Fibroblast of skin of right quadriceps (primary cell): ENCODE measurements at regions not wholly inside any gene's neighbourhood (a gene's known extent, or its start where the extent isn't known, plus 50 kb on each side); places are given as distances from the start of the nearest gene placed in this dataset.
A peak's percentile ranks its signal among the peaks of the same experiment; 100 is the strongest.
"Not testable (repeated sequence)": the region's sequence is repeated elsewhere in the genome, so short reads cannot be mapped to it uniquely, and the experiment has no call there.

Experiments
- DNase-seq: peaks from one replicate; pipeline ENCODE4 v3.0.0-alpha.2; 2013

DNA sequence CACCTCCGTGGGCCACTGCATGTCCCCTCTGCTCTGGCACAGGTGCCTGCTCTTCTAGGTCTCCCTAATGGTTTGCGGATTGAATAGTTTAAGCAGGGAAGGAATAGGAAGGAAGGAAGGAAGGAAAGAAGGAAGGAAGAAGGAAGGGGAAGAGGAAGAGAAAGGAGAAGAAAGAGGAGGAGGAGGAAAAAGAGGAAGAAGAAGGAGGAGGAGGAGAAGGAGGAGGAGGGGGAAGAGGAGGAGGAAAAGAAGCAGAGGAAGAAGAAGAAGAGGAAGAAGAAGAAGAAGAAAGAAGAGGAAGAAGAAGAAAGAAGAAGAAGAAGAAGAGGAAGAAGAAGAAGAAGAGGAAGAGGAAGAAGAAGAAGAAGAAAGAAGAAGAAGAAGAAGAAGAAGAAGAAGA, 376.8 kb upstream of the PODXL start:
- DNase-seq, result not testable (repeated sequence)

DNA sequence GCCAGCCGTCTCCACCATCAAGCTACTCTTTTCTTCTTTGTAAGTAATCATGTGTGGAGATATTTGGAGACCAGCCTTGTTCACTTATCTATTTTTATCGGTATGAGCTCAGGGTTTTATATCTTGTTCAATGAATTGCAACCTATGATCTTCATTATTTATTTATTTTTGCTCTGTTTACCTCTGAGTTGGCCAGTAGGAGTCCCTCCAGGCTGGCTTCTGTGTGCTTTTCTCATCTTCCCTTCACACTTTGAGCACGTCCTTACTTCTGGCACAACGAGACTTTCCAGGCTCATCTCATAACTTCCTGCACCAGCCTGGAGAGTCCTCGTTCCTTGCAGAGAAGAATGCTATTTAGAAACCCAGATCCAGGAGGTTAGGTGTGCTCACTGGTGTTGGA, 375.8 kb upstream of the PODXL start:
- no peak for DNase-seq

DNA sequence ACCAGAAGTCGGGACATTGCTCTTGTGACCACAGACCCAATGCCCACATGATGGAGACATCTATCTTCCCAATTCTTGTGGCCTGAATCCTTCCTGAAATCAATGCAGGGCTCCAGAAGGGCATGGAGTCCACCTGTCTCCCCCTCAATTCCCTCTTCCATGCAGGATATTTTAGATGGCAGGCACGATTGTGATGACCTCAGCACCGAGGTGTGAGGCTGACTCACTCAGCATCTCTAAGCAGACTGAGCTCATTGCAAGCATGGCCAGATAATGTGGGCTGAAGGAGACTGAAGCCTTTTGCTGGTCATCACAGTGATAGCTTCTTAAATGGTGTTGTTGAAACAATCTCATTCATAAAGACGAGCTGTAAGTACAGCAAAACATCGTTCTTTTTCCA, 374.9 kb upstream of the PODXL start:
- peak; percentile 7 for DNase-seq

DNA sequence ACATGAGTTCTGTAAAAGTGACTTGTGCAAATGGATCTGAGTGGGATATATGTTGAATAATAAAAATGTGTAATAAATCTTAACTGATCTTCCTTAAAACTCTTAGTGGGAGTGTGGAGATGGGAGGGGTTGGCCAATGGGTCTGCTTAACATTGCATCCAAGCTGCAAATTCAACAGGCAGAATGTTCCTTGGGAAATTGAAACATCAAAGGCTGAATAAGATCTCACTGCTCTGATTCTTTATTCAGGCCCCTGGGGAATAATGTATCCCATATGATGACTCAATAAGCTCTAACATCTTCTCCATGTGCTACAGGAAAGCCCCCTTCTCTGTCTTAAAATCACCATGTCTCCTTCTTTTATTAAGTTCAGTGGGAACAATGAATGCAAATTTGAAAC, 373.2 kb upstream of the PODXL start:
- DNase-seq, result no peak

DNA sequence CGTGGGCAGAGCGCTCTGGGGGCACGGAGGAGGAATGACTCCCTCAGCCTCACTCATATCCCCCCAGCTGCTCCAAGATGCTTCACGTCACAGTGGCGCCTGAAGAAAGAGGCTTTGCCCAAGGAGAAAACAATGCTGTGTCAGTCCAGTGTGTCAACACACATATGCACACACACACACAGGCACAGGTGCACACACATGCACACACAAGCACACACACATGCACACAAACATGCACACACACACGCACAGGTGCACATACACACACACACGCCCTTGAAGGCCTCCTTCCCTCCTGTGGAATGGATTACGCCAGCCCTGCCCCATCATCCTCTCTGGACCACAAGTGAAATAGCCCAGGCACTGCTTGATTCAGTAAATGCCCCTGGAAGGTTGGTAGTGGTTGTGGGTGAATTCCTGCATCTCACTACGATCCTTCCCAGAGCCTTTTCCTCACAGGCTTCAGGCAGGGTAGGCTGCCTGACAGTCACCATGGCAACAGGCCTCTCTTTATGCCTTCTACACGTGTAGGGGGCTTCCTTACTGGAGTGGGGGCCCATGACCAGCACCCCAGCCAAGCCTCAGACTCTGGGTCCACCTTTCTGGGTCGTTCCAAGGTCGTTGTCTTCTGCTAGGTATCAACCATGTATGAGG, 371.5 kb upstream of the PODXL start:
- no peak for DNase-seq

DNA sequence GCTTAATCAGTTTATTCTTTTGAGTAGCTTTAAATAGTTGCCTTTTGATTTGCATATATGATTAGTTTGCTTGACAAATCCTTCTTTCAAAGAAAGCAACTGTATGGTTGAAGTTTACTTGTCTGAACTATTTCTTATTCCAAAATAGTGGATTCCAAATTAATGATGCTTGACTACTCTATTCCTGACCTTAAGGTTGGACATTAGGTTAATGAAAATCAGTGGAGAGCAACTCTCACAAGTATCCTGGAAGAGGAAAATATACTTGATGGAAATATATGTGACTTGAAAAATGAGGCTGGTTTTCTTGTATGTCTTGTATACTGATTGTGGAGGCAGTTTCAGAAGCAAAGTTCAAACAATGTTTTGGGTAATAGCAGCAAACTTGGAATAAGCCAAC, 369.2 kb upstream of the PODXL start:
- no peak for DNase-seq

DNA sequence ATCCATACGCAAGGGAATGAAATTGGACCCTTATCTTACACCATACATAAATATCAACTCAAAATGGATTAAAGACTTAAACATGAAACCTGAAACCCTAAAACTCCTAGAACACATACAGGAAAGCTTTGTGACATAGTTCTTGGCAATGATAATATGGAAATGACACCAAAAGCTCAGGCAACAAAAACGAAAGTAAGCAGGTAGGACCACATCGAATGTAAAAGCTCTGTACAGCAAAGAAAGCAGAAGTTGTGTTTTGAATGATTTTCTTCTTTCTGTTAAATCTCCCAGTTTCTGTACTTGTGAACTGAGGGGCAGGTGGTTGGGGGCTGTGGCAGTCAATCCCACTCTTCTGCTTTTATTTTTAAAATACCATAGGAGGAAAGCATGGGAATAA, 368.4 kb upstream of the PODXL start:
- no peak for DNase-seq

DNA sequence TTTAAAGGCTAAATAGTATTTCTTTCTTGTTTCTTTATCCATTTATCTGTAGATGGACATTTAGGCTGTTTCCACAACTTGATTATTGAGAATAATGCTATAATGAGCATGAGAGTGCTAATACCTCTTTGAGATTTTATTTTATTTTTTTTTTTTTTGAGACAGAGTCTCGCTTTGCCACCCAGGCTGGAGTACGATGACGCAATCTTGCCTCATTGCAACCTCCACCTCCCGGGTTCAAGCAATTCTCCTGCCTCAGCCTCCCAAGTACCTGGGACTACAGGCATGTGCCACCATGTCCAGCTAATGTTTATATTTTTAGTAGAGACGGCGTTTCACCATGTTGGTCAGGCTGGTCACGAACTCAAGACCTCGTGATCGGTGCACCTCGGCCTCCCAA, 366.5 kb upstream of the PODXL start:
- DNase-seq, result not testable (repeated sequence)

DNA sequence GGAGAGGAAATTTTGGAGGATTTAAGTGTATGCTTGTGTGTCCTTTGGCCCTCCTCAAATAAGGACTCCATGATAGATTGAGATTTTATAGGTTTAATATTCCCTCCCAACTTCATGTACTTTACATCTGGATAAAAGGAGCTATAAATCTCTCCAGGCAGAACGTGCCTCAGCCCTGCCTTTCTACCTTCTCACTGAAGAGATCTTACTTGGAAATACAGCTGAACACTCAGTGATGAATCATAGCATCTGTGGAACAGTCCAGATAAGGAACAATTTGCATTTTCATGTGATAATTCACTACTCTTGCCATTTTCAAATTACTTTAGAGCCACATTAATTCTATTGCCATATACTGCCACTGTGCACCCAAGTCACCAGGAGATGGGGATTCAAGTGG, 364.6 kb upstream of the PODXL start:
- peak; percentile 28 for DNase-seq

DNA sequence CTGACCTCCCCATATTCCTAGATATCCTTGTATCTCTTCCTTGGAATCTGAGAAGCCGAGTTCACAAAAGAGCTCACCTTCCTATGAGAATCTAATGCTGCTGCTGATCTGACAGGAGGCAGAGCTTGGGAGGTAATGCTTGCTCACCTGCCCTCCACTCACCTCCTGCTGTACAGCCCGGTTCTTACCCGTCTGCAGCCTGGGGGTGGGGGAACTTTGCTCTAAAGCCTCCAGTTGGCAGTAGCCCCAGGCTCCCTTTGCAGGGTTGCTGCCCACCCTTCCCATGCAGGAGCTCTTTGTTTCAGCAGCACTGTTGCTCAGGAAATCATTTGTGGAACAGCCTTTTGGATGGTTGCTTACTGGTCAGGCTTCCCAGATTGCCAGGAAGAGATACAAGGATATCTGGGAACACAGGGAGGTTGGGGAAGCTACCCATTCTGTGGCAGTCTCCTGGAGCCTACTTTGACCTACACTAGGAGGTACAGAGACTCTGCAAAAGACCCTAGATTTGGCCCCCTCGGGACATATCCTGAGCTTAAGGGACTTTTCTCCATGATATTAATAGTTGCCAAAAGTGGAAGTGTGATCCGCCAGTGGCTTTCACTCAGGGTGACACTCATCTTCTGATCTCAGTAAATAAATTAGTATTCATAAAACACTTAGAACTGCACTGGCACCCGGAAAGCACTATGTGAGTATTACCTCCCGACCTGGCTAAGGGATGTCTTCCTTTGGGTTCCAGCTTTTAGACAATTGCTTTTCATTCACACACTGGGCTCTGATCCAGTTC, 363.7 kb upstream of the PODXL start:
- no peak for DNase-seq

DNA sequence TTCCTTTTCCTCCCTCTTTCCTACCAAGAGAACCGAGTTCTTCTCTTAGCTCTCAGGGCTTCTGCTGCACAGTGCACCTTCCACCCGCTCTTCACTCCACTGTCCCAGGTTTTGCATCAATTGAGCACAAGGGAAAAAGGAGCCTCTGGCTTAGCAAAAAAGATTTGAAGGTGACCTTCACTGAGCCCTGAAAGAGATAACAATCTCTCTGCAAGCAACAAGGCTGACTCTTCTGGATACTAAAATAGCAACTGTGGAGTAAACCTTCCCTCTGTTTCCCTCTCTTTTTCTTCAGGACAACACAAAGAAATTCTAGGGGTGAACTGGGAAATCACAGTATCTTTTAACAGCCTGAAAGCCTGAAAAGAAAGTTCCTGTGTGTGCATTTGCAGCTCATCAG, 354.7 kb upstream of the PODXL start:
- DNase-seq, result no peak

DNA sequence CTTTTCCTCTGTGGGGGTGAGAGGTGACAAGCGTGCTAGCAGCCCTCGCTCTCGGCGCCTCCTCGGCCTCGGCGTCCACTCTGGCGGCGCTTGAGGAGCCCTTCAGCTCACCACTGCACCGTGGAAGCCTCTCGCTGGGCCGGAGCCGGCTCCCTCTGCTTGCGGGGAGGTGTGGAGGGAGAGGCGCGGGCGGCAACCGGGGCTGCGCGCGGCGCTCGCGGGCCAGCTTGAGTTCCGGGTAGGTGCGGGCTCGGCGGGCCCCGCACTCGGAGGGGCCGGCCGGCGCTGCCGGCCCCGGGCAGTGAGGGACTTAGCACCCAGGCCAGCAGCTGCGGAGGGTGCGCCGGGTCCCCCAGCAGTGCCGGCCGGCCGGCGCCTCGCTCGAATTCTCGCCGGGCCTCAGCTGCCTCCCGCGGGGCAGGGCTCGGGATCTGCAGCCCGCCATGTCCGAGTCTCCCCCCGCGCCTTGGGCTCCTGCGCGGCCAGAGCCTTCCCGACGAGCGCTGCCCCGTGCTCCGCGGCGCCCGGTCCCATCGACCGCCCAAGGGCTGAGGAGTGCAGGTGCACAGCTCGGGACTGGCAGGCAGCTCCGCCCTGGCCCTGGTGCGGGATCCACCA, 352.8 kb upstream of the PODXL start:
- no peak for DNase-seq

DNA sequence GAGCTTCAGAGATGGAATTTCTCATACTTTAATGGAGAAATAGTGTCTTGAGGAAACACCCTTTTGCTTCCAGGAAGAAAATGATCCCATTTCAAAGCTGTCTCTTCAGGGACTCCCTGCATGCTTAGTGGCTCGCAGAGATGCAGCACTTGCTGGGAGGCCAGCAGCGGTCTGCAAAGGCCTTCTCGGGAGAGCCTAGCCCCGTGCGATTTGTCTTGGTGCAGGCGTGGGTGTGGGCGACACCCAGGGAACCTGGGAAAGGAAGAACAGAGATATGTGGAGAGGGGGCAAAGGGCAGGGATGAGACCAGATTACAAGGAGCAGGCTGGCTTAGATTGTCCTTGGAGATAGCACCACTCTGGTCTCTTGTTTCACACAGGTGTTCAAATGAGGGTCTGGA, 352.3 kb upstream of the PODXL start:
- DNase-seq, result no peak

DNA sequence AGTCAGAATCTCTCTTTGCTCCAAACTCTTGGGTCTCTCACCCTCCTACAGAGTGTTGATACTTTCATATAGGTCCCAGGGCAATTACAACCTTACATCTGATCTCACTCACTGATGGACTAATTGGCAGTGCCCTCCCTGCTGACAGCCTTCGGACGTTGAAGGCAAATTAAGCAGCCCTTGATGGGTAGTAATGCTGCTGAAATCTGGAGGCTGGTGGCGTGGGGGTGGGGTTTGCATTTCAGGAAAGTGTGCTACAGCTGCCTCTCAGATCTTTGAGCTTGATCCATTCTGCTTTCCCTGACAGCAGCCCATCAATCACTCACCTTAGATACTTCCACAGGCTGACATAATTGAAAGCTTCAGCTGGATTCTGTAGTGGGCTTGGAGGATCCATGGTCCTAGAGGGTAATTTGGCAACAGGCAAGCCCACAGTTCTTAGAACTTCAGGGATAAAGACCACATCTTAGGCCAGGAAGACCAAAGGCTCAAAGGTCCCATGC, 349.1 kb upstream of the PODXL start:
- DNase-seq, result no peak

DNA sequence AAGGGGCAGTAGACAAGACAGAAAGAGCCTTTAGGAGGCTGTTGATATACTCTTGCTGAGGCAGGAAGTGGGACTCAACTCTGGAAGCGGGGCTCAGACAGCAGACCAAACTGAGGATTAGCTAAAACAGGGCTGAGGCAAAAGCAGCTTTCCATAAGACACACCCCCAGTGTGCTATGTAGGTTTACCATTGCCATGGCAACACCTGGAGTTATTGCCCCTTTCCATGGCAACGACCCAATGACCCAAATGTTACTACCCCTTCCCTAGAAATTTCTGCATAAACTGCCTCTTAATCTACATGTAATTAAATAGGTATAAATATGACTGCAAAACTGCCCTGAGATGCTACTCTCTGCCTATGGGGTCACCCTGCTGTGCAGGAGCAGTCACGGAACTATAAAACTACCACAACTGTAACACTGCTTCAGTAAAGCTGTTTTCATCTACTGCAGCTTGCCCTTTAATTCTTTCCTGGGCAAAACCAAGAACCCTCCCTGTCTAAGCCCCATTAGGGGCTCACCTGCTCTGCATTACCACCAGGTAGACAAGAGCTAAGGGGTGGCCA, 348.4 kb upstream of the PODXL start:
- DNase-seq, result no peak

DNA sequence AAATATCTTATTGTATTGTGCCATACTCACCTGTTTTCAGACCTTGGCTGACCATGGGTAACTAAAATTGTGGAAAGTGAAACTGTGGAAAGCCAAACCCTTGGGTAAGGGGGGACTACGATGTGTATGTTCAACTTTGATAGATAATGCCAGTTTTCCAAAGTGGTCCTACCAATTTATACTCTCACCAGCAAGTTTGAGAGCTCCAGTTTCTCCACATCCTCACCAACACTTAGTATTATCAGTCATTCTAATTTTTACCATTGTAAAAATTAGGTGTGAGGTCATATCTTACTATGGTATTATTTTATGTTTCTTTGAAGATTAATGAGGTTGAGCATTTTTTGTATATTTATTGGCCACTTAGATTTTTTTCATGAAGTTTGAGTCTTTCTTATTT, 346.9 kb upstream of the PODXL start:
- DNase-seq, result no peak

DNA sequence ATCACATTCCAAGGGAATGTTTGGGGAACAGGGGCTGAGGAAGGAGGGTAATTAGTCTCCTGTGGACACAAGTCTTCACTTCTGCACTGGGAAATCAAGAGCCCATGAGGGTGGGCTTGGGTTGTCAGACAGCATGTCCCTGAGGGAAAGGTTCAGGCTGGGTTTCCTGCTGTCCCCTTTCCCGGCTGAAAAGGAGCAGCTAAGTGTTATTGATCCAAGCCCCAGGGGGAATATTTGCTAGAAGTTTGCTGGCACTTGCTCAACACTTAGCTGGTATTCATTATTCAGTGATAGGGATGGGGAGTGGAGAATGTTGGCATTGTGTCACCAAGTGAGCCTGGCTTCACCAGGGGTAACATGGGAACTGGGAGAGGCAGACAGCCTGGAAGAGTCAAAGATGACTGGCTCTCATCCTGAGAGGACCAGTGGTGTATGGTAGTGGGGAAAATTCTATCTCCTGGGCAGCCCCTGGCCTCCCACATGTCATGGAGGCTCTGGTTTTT, 344.4 kb upstream of the PODXL start:
- no peak for DNase-seq

DNA sequence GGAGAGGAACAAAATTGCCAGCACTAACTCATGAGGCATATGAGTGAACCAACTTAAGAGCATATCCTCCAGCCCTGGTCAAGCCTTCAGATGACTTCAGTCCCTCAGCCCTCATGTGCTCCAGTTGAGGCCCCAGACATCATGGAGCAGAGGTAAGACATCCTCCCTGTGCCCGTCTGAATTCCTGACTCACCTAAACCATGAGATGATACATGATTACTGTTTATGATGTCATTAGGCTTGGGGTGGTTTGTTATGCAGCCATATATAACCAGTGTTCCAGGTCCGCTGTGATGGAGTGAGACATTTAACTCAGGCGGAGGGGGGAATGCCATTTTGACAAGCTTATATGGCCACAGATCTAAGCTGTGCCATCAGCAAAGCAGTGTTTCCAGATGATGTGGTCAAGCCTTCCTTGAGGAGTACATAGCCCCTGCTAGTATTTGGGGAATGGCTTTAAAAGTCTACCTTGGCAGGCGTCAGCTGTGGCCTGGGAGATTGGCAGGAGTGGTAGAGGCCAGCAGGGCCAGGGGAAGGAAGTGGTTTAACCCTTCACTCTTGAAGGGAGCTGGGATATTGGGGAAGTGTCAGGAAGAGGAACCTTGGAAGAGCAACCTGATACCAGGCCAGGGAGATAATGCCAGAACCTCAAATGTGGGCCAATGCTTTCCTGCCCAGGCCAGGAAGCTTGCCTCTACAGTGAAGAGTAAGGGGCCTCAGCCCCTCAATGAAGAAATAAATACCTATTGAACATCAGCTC, 343.0 kb upstream of the PODXL start:
- no peak for DNase-seq

DNA sequence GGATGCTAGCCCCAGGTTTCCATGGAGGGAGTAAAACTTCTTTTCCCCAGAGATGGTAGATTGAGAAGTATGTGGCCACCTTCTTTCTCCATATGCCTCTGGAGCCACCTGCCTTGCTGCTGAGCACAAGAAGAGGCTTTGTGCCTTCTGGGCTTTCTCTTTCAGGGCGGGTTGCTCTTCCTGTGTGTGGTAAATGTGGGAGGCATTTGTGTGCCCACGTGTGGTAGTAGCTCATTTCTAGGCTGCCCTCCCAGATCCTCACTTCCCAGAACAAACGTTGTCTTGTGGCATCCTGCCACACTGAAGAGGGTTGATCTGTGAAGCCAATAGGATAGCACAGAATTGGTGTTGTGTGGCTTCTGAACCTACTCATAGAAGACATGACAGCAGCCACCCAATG, 342.0 kb upstream of the PODXL start:
- no peak for DNase-seq

DNA sequence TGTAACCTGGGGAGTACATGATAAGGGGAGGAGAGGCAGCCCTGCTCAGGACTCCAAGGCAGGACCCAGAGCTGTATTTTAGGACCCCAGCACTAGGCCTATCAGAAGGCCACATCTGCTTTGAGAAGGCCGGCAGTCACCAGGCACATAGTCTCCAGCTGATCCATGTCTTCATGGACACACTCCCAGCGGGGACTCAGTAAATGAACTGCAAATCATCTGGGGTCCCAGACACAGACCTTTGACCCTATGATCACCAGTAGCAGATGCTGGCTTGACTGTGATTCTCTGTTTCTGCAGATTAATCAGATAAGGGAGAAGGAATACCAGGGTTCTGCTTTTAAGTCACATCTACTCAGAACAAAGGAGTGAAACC, 341.4 kb upstream of the PODXL start:
- no peak for DNase-seq

DNA sequence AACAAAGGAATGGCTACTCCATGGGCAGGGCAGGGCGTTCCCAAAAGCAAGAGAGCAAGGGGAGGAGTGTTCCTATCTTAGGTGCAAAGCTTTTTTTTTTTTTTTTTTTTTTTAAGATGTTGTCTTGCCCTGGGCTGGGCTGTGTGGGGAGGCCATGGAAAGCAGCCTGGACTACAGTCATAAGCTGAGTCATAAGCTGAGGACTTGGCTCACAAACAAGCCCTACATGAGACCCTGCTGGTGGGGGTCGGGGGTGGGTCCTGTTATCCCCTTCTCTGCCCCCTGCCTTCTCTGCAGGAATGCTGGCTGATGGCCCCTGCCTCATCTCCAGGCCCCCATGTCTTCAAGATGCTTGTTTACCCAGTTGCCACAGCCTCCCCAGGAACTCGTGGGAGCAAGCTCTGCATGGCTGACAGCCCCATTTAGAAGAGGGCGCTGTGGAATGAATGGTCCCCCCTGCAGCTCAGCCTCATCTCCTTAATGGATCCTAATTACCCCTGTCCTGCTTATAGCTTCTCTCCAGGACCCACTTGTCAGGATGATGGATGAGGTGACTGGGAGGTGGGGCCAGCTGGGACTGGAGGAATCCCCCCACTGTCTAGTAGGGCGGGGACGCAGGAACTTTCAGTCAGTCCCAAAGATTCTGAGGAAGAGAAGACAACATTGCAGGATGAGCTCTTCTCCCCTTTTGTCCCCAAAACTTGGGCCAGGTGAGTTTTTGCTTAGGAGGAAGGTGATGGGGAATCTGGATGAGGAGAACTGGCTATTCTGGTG, 340.8 kb upstream of the PODXL start:
- peak; percentile 81 for DNase-seq
